ENCODE measurements at regions not wholly inside any gene's neighbourhood (a gene's known extent, or its start where the extent isn't known, plus 50 kb on each side); places are given as distances from the start of the nearest gene placed in this dataset.

GRCh38 chr2:49553658-49554057 is 399.3 kb upstream of the FSHR start:
- Mint-ChIP-seq H3K4me3 (no peak overlapping the region), H3K27ac (no peak overlapping the region), H3K27me3 (no peaks in the 10 kb centered on the region), H3K9me3 (ENCODE audit: insufficient read depth) (peaks cover 6% of the 10 kb centered on the region), H3K4me1 (no peaks in the 10 kb centered on the region)
- no peak overlapping the region for H2AFZ ChIP-seq (ENCODE audit: insufficient read depth, low read depth, low read length, poor library complexity, severe bottlenecking)
- H3K79me2 ChIP-seq (ENCODE audit: control insufficient read depth, insufficient read depth, low read length): no peaks in the 10 kb centered on the region
- H3K9ac ChIP-seq (ENCODE audit: low read length): no peak overlapping the region
- ChIA-PET POLR2A (no interaction called here), CTCF (no interaction called here)
- intact Hi-C loops (cut with micrococcal nuclease): no loop called here
- no peaks in the 10 kb centered on the region for H3K4me1 ChIP-seq (ENCODE audit: control insufficient read depth in 2 of 2, insufficient read depth in 2 of 2, low read length in 2 of 2)
- ATAC-seq (ENCODE audit: low read depth): no peak
- H3K4me2 ChIP-seq (replicated peaks; ENCODE audit: low read depth, low read length, poor library complexity, severe bottlenecking): no peak overlapping the region
- H3K36me3 ChIP-seq (replicated peaks in 1 of 2; ENCODE audit: control extremely low read depth in 1 of 2, control insufficient read depth in 1 of 2, extremely low read depth in 1 of 2, insufficient read depth in 2 of 2, low read length in 1 of 2): no peaks in the 10 kb centered on the region
- no peaks in the 10 kb centered on the region for H3K27me3 ChIP-seq (replicated peaks in 1 of 4; ENCODE audit: control extremely low read depth in 1 of 4, control insufficient read depth in 3 of 4, insufficient read depth in 4 of 4, low read length in 3 of 4)
- no peak overlapping the region for H3K4me3 ChIP-seq (ENCODE audit: control extremely low read depth in 1 of 5, extremely low read depth in 1 of 5, insufficient read depth in 1 of 5, low read depth in 2 of 5, low read length in 4 of 5)
- no peak for DNase-seq
- no peaks in the 10 kb centered on the region for H3K9me3 ChIP-seq (ENCODE audit: control extremely low read depth in 1 of 3, control insufficient read depth in 2 of 3, insufficient read depth in 1 of 3, low read length in 2 of 3)
- H4K20me1 ChIP-seq (ENCODE audit: control insufficient read depth, insufficient read depth, low read length, poor library complexity, severe bottlenecking): no peaks in the 10 kb centered on the region
- TF ChIP-seq CTCF (IDR thresholded peaks at IDR 0.05): no peak
- H3K27ac ChIP-seq (ENCODE audit: low read length in 2 of 2): no peak overlapping the region

GRCh38 chr2:49532702-49533101 is 378.4 kb upstream of the FSHR start:
- Mint-ChIP-seq H3K27me3 (no peaks in the 10 kb centered on the region), H3K9me3 (ENCODE audit: insufficient read depth) (peaks cover 7% of the 10 kb centered on the region), H3K4me1 (no peaks in the 10 kb centered on the region), H3K4me3 (no peak overlapping the region), H3K27ac (no peak overlapping the region)
- Histone ChIP-seq H2AFZ (ENCODE audit: insufficient read depth, low read depth, low read length, poor library complexity, severe bottlenecking) (no peak overlapping the region), H3K9me3 (ENCODE audit: control extremely low read depth in 1 of 3, control insufficient read depth in 2 of 3, insufficient read depth in 1 of 3, low read length in 2 of 3) (peaks cover 0 to 7% (median 3%) of the 10 kb centered on the region in 3 donors), H3K4me1 (ENCODE audit: control insufficient read depth in 2 of 2, insufficient read depth in 2 of 2, low read length in 2 of 2) (no peaks in the 10 kb centered on the region), H3K27ac (ENCODE audit: low read length in 2 of 2) (no peak overlapping the region), H3K9ac (ENCODE audit: low read length) (no peak overlapping the region), H3K36me3 (replicated peaks in 1 of 2; ENCODE audit: control extremely low read depth in 1 of 2, control insufficient read depth in 1 of 2, extremely low read depth in 1 of 2, insufficient read depth in 2 of 2, low read length in 1 of 2) (no peaks in the 10 kb centered on the region), H3K4me2 (replicated peaks; ENCODE audit: low read depth, low read length, poor library complexity, severe bottlenecking) (no peak overlapping the region), H3K79me2 (ENCODE audit: control insufficient read depth, insufficient read depth, low read length) (no peaks in the 10 kb centered on the region), H3K4me3 (ENCODE audit: control extremely low read depth in 1 of 5, extremely low read depth in 1 of 5, insufficient read depth in 1 of 5, low read depth in 2 of 5, low read length in 4 of 5) (no peak overlapping the region), H3K27me3 (replicated peaks in 1 of 4; ENCODE audit: control extremely low read depth in 1 of 4, control insufficient read depth in 3 of 4, insufficient read depth in 4 of 4, low read length in 3 of 4) (no peaks in the 10 kb centered on the region), H4K20me1 (ENCODE audit: control insufficient read depth, insufficient read depth, low read length, poor library complexity, severe bottlenecking) (no peaks in the 10 kb centered on the region)
- DNase-seq (no peak), ATAC-seq (ENCODE audit: low read depth) (no peak)
- POLR2A ChIA-PET: no interaction called here
- intact Hi-C loops (cut with micrococcal nuclease): no loop called here
- CTCF ChIA-PET: no interaction called here
- TF ChIP-seq CTCF (IDR thresholded peaks at IDR 0.05): no peak
- no peak for TF ChIP-seq EZH2 (IDR thresholded peaks at IDR 0.05; ENCODE audit: borderline replicate concordance, insufficient read depth, low read depth, low read length, poor library complexity, severe bottlenecking)

Measured in B cell (primary cell).